ENCODE measurements at regions not wholly inside any gene's neighbourhood (a gene's known extent, or its start where the extent isn't known, plus 50 kb on each side); places are given as distances from the start of the nearest gene placed in this dataset.
"Not testable (repeated sequence)": the region's sequence is repeated elsewhere in the genome, so short reads cannot be mapped to it uniquely, and the experiment has no call there.

DNA sequence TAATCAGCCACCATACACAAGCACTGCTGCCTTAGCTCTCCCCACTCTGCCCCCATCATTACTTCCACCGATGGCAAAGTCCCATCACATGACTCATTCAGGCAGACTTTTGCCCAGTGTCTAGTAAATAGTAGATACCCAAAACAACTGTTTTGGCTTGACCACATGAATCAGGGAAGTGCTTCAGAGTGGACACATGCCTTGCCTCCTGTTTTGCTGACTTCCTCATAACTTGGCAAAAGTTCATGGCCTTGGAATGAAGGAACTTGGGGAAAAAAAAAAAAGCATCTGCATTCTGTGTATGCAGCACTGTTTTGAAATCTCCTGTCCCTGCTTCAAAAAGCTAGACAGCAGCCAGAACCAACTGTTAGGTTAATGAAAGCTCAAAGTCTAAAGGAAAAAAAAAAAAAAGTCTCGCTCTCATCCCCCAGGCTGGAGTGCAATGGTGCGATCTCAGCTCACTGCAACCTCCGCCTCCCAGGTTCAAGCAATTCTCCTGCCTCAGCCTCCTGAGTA, 335.3 kb downstream of the FAM181B start:
- TF ChIP-seq, protein P1, sequence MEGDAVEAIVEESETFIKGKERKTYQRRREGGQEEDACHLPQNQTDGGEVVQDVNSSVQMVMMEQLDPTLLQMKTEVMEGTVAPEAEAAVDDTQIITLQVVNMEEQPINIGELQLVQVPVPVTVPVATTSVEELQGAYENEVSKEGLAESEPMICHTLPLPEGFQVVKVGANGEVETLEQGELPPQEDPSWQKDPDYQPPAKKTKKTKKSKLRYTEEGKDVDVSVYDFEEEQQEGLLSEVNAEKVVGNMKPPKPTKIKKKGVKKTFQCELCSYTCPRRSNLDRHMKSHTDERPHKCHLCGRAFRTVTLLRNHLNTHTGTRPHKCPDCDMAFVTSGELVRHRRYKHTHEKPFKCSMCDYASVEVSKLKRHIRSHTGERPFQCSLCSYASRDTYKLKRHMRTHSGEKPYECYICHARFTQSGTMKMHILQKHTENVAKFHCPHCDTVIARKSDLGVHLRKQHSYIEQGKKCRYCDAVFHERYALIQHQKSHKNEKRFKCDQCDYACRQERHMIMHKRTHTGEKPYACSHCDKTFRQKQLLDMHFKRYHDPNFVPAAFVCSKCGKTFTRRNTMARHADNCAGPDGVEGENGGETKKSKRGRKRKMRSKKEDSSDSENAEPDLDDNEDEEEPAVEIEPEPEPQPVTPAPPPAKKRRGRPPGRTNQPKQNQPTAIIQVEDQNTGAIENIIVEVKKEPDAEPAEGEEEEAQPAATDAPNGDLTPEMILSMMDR (conservative IDR thresholded peaks at IDR 0.05; ENCODE audit: low read length): no peak
- no peak for DNase-seq (ENCODE audit: low read depth)
- no peak overlapping the region for H3K4me3 ChIP-seq (ENCODE audit: low read length)

DNA sequence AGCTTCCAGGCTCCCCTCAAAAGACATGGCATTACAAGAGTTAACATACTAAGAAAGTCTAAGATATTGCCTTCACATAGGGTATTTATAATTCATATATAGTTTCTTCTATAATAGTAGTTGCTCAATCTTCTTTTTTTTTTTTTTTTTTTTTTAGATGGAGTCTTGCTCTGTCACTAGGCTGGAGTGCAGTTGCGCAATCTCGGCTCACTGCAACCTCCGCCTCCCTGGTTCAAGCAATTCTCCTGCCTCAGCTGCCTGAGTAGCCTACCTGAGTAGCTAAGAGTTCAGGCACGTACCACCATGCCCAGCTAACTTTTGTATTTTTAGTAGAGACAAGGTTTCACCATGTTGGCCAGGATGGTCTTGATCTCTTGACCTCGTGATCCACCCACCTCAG, 337.0 kb downstream of the FAM181B start:
- not testable (repeated sequence) for DNase-seq (ENCODE audit: low read depth); H3K4me3 ChIP-seq (ENCODE audit: low read length)

DNA sequence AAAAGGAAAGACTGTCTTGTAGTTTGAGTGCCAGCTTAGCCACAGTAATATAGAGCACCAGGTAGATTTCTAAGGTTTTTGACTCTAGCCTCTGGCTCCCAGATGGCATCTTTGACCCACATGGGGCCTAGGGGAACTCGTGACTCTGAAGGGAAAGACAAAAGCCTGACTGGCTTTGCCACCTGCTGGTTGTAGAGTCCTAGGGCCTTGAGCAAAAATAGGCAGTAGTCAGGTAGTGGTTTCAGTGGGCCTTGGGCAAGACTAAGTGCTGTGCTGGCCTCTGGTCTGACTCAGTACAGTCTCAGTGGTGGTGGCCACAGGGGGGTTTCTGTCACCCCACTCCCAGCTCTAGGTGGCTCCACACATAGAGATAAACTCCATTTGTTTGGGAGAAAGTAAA, 349.4 kb downstream of the FAM181B start:
- DNase-seq (ENCODE audit: low read depth): no peak
- H3K4me3 ChIP-seq (ENCODE audit: low read length): no peak overlapping the region
- TF ChIP-seq, protein P1 (conservative IDR thresholded peaks at IDR 0.05; ENCODE audit: low read length): no peak

DNA sequence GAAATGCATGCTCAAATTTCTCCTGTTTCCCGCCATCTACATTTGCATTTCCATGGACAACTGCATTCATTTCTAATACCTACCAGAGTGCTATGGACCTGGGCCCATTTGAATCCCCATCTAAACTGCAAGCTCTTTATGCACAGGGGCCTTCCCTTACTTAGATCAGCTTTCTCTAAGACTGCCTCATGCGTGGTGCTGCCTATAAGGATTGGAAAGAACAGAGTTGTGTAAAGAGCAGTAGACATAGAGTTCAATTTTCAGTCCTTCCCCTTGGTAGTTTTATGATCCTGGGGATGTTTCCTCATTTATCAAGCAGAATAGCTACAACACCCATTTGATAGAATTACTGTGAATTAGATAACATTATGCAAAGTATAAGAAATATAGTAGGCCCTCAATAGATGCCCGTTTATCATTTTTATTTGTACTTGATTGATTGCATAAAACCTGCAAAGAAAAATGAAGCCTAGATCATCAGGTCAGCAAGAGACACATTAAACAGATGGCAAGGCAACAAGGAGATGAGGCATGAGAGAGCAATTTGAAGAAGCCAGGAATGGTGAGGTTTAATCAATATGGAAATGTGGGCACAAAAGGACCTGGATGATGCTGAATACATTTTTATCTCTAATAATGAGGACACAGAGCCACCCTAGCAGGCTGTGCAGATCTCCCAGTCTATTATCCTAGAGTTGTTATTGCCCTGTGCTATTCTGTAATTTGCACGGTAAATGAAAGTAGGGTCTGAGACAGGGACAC, 359.7 kb downstream of the FAM181B start:
- no peak for DNase-seq (ENCODE audit: low read depth)
- TF ChIP-seq, protein P1 (conservative IDR thresholded peaks at IDR 0.05; ENCODE audit: low read length): no peak
- H3K4me3 ChIP-seq (ENCODE audit: low read length): no peak overlapping the region

DNA sequence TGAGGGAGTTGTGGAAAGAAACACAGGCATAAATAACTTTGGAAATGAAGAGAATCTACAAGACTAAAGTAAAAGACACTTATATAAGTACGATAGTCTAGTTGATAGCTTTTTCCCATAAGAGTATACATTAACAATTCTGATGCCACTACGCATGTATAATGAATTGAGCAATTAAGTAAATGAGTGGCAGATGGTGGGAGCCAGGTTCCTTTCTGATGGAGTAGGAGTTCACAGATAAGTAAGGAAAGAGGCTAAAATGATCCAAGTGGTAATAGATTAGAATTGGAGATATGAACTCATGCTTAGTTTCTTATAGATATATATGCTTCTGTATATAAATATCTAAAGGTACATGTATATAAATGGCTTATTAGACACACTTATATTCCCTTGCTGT, 368.3 kb downstream of the FAM181B start:
- DNase-seq (ENCODE audit: low read depth): no peak
- H3K4me3 ChIP-seq (ENCODE audit: low read length): no peak overlapping the region
- TF ChIP-seq, protein P1 (conservative IDR thresholded peaks at IDR 0.05; ENCODE audit: low read length): no peak

DNA sequence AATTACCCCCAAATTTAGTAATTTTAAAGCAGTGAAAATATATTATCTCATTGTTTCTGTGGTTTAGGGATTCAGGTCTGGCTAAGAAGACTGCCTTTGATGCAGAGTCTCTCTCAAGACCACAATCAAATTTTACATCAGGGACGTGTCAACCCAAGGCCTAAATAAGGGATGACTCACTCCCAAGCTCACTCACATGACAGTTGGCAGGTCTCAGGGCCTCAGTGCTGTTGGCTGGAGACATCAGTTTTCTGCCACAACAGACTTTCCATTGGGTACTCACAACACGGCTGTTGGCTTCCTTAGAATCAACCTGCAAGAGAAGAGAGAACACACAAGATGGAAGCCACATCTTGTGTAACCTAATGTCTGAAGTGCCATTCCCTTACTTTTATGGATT, 377.3 kb downstream of the FAM181B start:
- TF ChIP-seq, protein P1 (conservative IDR thresholded peaks at IDR 0.05; ENCODE audit: low read length): no peak
- H3K4me3 ChIP-seq (ENCODE audit: low read length): no peak overlapping the region
- DNase-seq (ENCODE audit: low read depth): no peak

DNA sequence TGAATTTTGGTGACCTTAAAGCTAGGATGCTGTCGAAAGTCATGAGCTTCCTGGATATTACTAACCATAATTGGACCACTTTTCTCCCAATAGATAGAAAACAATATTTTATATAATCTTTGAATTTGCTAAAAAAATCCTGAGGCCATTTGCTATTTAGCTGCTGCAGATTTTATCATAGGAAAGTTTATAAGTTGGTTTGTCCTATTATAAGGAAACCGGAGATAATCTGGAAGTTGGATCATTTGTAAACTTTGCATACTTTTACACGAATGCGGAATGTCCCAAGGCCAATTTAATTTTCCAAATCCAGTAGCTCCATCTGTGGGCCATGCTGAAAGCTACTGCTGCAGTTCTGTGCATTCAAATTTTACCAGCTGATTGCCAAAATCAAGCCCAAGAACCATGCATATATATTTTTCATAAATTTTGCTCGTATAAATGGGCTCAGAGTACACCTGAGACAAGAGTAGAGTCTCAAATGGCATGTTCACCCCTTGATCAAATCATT, 378.3 kb downstream of the FAM181B start:
- no peak for DNase-seq (ENCODE audit: low read depth)
- TF ChIP-seq, protein P1 (conservative IDR thresholded peaks at IDR 0.05; ENCODE audit: low read length): no peak
- H3K4me3 ChIP-seq (ENCODE audit: low read length): no peak overlapping the region
